ENCODE measurements at regions not wholly inside any gene's neighbourhood (a gene's known extent, or its start where the extent isn't known, plus 50 kb on each side); places are given as distances from the start of the nearest gene placed in this dataset.

- no peaks in the 10 kb centered on the region for H3K79me2 ChIP-seq (ENCODE audit: control insufficient read depth, insufficient read depth, low read length)
- H3K4me1 ChIP-seq (ENCODE audit: control insufficient read depth, extremely low read depth, insufficient read depth, low read length) = no peaks in the 10 kb centered on the region
- no peaks in the 10 kb centered on the region for H4K20me1 ChIP-seq (replicated peaks; ENCODE audit: control insufficient read depth, extremely low read depth, insufficient read depth, low read length)
- H3K9ac ChIP-seq (replicated peaks; ENCODE audit: extremely low read depth, insufficient read depth, low read length) = no peak overlapping the region
- H3K9me3 ChIP-seq (replicated peaks; ENCODE audit: control insufficient read depth, insufficient read depth, low read length) = no peaks in the 10 kb centered on the region
- H3K27ac ChIP-seq (ENCODE audit: insufficient read depth, low read depth, low read length) = no peak overlapping the region
- H3K36me3 ChIP-seq (ENCODE audit: control insufficient read depth in 2 of 2, extremely low read depth in 1 of 2, insufficient read depth in 2 of 2, low read length in 2 of 2) = no peaks in the 10 kb centered on the region
- CTCF ChIA-PET = no interaction called here
- H3K27me3 ChIP-seq (ENCODE audit: control insufficient read depth in 2 of 2, insufficient read depth in 2 of 2, low read length in 2 of 2) = no peaks in the 10 kb centered on the region
- H3K9me1 ChIP-seq (replicated peaks; ENCODE audit: control insufficient read depth, extremely low read depth, insufficient read depth, low read length) = no peaks in the 10 kb centered on the region
- H3K4me2 ChIP-seq (ENCODE audit: insufficient read depth, low read length) = no peak overlapping the region
- dilution Hi-C loops (cut with MboI; ENCODE audit: extremely low pct_ligation_motif_present, low sequenced_read_pairs) = no loop called here
- POLR2A ChIA-PET = no interaction called here
- DNase-seq (ENCODE audit: low read depth, low spot score) = no peak
- intact Hi-C loops (cut with micrococcal nuclease) = no loop called here
- no peak for FAIRE-seq
- TF ChIP-seq FOS (IDR thresholded peaks at IDR 0.05; ENCODE audit: borderline replicate concordance, insufficient read depth, low read length) (no peak), JUN (IDR thresholded peaks at IDR 0.05; ENCODE audit: borderline replicate concordance, insufficient read depth, insufficient read length, low read depth) (no peak), CTCF (IDR thresholded peaks at IDR 0.05; ENCODE audit: extremely low read depth in 1 of 2, insufficient read depth in 1 of 2, low read depth in 1 of 2, low read length in 2 of 2) (no peak), POLR2A (IDR thresholded peaks at IDR 0.05; ENCODE audit: low read depth, low read length) (no peak), MYC (IDR thresholded peaks at IDR 0.05; ENCODE audit: low read depth, low read length) (no peak), GATA2 (IDR thresholded peaks at IDR 0.05; ENCODE audit: insufficient read depth, insufficient read length, low read depth, low read length) (no peak), POLR2AphosphoS5 (IDR thresholded peaks at IDR 0.05; ENCODE audit: insufficient read depth, low read depth, low read length) (no peak), EZH2 (IDR thresholded peaks at IDR 0.05; ENCODE audit: borderline replicate concordance, low read depth, low read length, severe bottlenecking) (no peak)
- TF ChIP-seq, protein P1, sequence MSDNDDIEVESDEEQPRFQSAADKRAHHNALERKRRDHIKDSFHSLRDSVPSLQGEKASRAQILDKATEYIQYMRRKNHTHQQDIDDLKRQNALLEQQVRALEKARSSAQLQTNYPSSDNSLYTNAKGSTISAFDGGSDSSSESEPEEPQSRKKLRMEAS (IDR thresholded peaks at IDR 0.05; ENCODE audit: insufficient read depth, insufficient read length) = no peak
- no peak overlapping the region for H2AFZ ChIP-seq (ENCODE audit: low read depth, low read length)
- no peak overlapping the region for H3K4me3 ChIP-seq (replicated peaks in 1 of 3; ENCODE audit: insufficient read depth in 1 of 3, low read depth in 1 of 3, low read length in 3 of 3)
- BruUV-seq (replicated peaks) = no TSS peak
Observed at GRCh38 chr4:111573386-111573785, 571.9 kb upstream of the FAM241A start.

Measured in endothelial cell of umbilical vein (primary cell).